ENCODE measurements at regions not wholly inside any gene's neighbourhood (a gene's known extent, or its start where the extent isn't known, plus 50 kb on each side); places are given as distances from the start of the nearest gene placed in this dataset.

GRCh38 chr10:54983255-54983654 lies 182.2 kb upstream of the PCDH15 start:
- TF ChIP-seq, protein P1, sequence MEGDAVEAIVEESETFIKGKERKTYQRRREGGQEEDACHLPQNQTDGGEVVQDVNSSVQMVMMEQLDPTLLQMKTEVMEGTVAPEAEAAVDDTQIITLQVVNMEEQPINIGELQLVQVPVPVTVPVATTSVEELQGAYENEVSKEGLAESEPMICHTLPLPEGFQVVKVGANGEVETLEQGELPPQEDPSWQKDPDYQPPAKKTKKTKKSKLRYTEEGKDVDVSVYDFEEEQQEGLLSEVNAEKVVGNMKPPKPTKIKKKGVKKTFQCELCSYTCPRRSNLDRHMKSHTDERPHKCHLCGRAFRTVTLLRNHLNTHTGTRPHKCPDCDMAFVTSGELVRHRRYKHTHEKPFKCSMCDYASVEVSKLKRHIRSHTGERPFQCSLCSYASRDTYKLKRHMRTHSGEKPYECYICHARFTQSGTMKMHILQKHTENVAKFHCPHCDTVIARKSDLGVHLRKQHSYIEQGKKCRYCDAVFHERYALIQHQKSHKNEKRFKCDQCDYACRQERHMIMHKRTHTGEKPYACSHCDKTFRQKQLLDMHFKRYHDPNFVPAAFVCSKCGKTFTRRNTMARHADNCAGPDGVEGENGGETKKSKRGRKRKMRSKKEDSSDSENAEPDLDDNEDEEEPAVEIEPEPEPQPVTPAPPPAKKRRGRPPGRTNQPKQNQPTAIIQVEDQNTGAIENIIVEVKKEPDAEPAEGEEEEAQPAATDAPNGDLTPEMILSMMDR (IDR thresholded peaks at IDR 0.05), result no peak
- TF ChIP-seq POLR2AphosphoS5 (IDR thresholded peaks at IDR 0.05), result no peak
